GM23248 (cell line): ENCODE measurements at regions not wholly inside any gene's neighbourhood (a gene's known extent, or its start where the extent isn't known, plus 50 kb on each side); places are given as distances from the start of the nearest gene placed in this dataset.

Experiments
- EZH2 ChIP-seq: fragments of 200-600 bp; sonication (generic); IDR thresholded peaks from 2 replicates; pipeline ENCODE4 v1.6.1; 2018; ENCODE audit warnings: antibody characterized with exemption, mild to moderate bottlenecking; ENCODE audit not compliant: insufficient read depth, poor library complexity, severe bottlenecking
- EZH2phosphoT487 ChIP-seq: fragments of 200-600 bp; sonication (generic); IDR thresholded peaks from 2 replicates; pipeline ENCODE4 v1.6.1; 2018; ENCODE audit warnings: antibody characterized with exemption, moderate library complexity, mild to moderate bottlenecking, low read depth; ENCODE audit not compliant: insufficient read depth

GRCh38 chr4:176856421-176856820, 63.7 kb upstream of the VEGFC start:
- no peak for TF ChIP-seq EZH2
- no peak for TF ChIP-seq EZH2phosphoT487
